Endothelial cell of umbilical vein (primary cell): ENCODE measurements at regions not wholly inside any gene's neighbourhood (a gene's known extent, or its start where the extent isn't known, plus 50 kb on each side); places are given as distances from the start of the nearest gene placed in this dataset.

Experiments used
- BruUV-seq: library from RNA; stranded (reverse); fragments of 400-500 nt; replicated peaks from 2 replicates; lab custom pipeline; 2021; lab: Mats Ljungman, UMichigan
- CTCF ChIA-PET: fragments of 300-600, 350-600 bp; sonication (Branson Sonifier 250); formaldehyde crosslinking; loops from one replicate; lab custom pipeline; 2021; ENCODE audit warnings: antibody characterized with exemption, inconsistent platforms; lab: Charles Lee
- POLR2A ChIA-PET: fragments of 300-600, 350-600 bp; sonication (Branson Sonifier 250); formaldehyde crosslinking; loops from one replicate; lab custom pipeline; 2021; ENCODE audit warnings: antibody characterized with exemption, inconsistent platforms; lab: Charles Lee
- DNase-seq: peaks from one replicate; pipeline ENCODE4 v3.0.0-alpha.2; 2011; ENCODE audit warnings: low read depth, low spot score
- FAIRE-seq: peaks from 2 replicates; lab custom pipeline; 2011; peaks lifted over from hg19 to GRCh38; lab: Jason Lieb, UNC
- H2AFZ ChIP-seq: 2 replicates; pipeline ENCODE4 v1.6.0; 2012; ENCODE audit warnings: low read depth, low read length, control low read depth, inconsistent platforms
- H3K27ac ChIP-seq: 2 replicates; pipeline ENCODE4 v1.5.1; 2011; ENCODE audit warnings: low read depth, mild to moderate bottlenecking, control low read depth, low read length, moderate library complexity; ENCODE audit not compliant: insufficient read depth
- H3K27me3 ChIP-seq, 2 experiments: 2 replicates each; pipeline versions ENCODE4 v1.6.0 to v1.6.1; 2011; ENCODE audit warnings: low read length in 2 of 2, mixed read lengths in 1 of 2; ENCODE audit not compliant: control insufficient read depth in 2 of 2, insufficient read depth in 2 of 2
- H3K36me3 ChIP-seq, 2 experiments: 2 replicates in 1 of 2; 3 replicates in 1 of 2; pipeline ENCODE4 v1.5.1; 2011; ENCODE audit warnings: low read length in 2 of 2, mild to moderate bottlenecking in 1 of 2, moderate library complexity in 1 of 2; ENCODE audit not compliant: control insufficient read depth in 2 of 2, insufficient read depth in 2 of 2; ENCODE audit errors: extremely low read depth in 1 of 2
- H3K4me1 ChIP-seq: 3 replicates; pipeline ENCODE4 v1.5.1; 2011; ENCODE audit warnings: mild to moderate bottlenecking, low read length; ENCODE audit not compliant: control insufficient read depth, insufficient read depth; ENCODE audit errors: extremely low read depth
- H3K4me2 ChIP-seq: 2 replicates; pipeline ENCODE4 v1.6.1; 2011; ENCODE audit warnings: low read length, control low read depth, mixed read lengths; ENCODE audit not compliant: insufficient read depth
- H3K4me3 ChIP-seq, 3 experiments: fragments of 200-600 bp in 1 of 3; sonication (generic), shearing (Covaris generic) in 1 of 3; replicated peaks in 1 of 3; 2 replicates each; pipeline ENCODE4 v1.5.1; 2011 to 2016; ENCODE audit warnings: control low read depth in 3 of 3, low read length in 3 of 3, mild to moderate bottlenecking in 2 of 3, inconsistent platforms in 1 of 3, low read depth in 1 of 3, moderate library complexity in 1 of 3; ENCODE audit not compliant: insufficient read depth in 1 of 3
- H3K79me2 ChIP-seq: 2 replicates; pipeline ENCODE4 v1.6.0; 2012; ENCODE audit warnings: low read length, inconsistent platforms; ENCODE audit not compliant: control insufficient read depth, insufficient read depth
- H3K9ac ChIP-seq: replicated peaks from 2 replicates; pipeline ENCODE3; 2011; ENCODE audit warnings: low read length, control low read depth; ENCODE audit not compliant: insufficient read depth; ENCODE audit errors: extremely low read depth
- H3K9me1 ChIP-seq: replicated peaks from 3 replicates; pipeline ENCODE4 v1.6.0; 2011; ENCODE audit warnings: mild to moderate bottlenecking, low read length; ENCODE audit not compliant: control insufficient read depth, insufficient read depth; ENCODE audit errors: extremely low read depth
- H3K9me3 ChIP-seq: replicated peaks from 2 replicates; pipeline ENCODE4 v1.5.1; 2012; ENCODE audit warnings: low read length, inconsistent platforms; ENCODE audit not compliant: control insufficient read depth, insufficient read depth
- H4K20me1 ChIP-seq: replicated peaks from 2 replicates; pipeline ENCODE3; 2011; ENCODE audit warnings: mild to moderate bottlenecking, low read length; ENCODE audit not compliant: control insufficient read depth, insufficient read depth; ENCODE audit errors: extremely low read depth
- EZH2 ChIP-seq: IDR thresholded peaks from 2 replicates; pipeline ENCODE4 v1.6.1; 2012; ENCODE audit warnings: borderline replicate concordance, low read depth, mild to moderate bottlenecking, moderate library complexity, low read length, inconsistent platforms; ENCODE audit not compliant: severe bottlenecking
- FOS ChIP-seq: IDR thresholded peaks from 2 replicates; pipeline ENCODE4 v1.6.1; 2011; ENCODE audit warnings: mild to moderate bottlenecking, low read length, moderate library complexity, borderline replicate concordance; ENCODE audit not compliant: insufficient read depth
- GATA2 ChIP-seq: IDR thresholded peaks from 2 replicates; pipeline ENCODE4 v1.7.0; 2011; ENCODE audit warnings: low read depth, mild to moderate bottlenecking, moderate library complexity, mixed read lengths, low read length; ENCODE audit not compliant: insufficient read length, insufficient read depth
- JUN ChIP-seq: IDR thresholded peaks from 2 replicates; pipeline ENCODE4 v1.6.1; 2011; ENCODE audit warnings: borderline replicate concordance, low read depth; ENCODE audit not compliant: insufficient read length, insufficient read depth
- MYC ChIP-seq: IDR thresholded peaks from one replicate; pipeline ENCODE4 v1.6.1; 2011; ENCODE audit warnings: mild to moderate bottlenecking, low read depth, low read length
- POLR2A ChIP-seq: IDR thresholded peaks from 2 replicates; pipeline ENCODE4 v1.6.1; 2012; ENCODE audit warnings: low read depth, mild to moderate bottlenecking, control low read depth, low read length
- POLR2AphosphoS5 ChIP-seq: IDR thresholded peaks from 2 replicates; pipeline ENCODE4 v1.6.1; 2012; ENCODE audit warnings: low read depth, mild to moderate bottlenecking, control low read depth, low read length, moderate library complexity; ENCODE audit not compliant: insufficient read depth
- dilution Hi-C: fragments of 300-500 bp; cut with MboI; formaldehyde crosslinking; loops from one replicate; pipeline ENCODE4 v1.15.0; 2019; ENCODE audit warnings: low sequenced_read_pairs; ENCODE audit not compliant: extremely low pct_ligation_motif_present
- intact Hi-C: fragments of 100-400 bp; cut with micrococcal nuclease; formaldehyde crosslinking; loops from one replicate; pipeline ENCODE4 v1.10.0; 2022
- TF ChIP-seq, protein P1 (sequence below): IDR thresholded peaks from 2 replicates; pipeline ENCODE4 v1.6.1; 2011; ENCODE audit not compliant: insufficient read depth, insufficient read length
- TF ChIP-seq, protein P2 (sequence below), 2 donors: IDR thresholded peaks; 1 replicate in 1 of 2; 2 replicates in 1 of 2; pipeline ENCODE4 v1.5.1; 2011; ENCODE audit warnings: low read length in 2 of 2, mild to moderate bottlenecking in 2 of 2, moderate library complexity in 2 of 2, control low read depth in 1 of 2, inconsistent platforms in 1 of 2, low read depth in 1 of 2; ENCODE audit not compliant: insufficient read depth in 1 of 2; ENCODE audit errors: extremely low read depth in 1 of 2

DNA sequence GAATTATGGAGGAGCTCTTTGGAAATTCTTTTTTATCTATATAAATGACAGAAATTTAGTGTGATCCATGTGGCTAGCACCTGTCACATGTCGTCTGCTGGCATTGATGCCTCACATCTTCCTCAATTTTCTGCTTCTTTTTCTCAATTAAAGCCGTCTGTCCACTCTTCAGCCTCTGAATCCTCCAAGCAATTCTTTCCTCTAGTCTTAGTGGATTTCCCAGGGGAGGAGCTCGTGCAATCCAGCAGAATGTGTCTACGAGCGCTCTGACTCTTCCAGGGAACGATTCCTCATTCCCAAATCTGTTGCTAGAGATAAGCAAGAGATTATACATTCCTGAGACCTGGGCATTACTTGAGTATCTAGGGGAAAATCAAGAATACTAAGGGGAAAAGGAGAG, 176.6 kb downstream of the EMP1 start:
- CTCF ChIA-PET: interaction anchor here (1.2 to 4.3 kb wide), 2 partner anchors 11 kb away, joined by 3 to 48 read pairs; no protein-coding TSS in a partner anchor
- dilution Hi-C loops: no loop called here

More for the DNA sequence above, 176.6 kb downstream of the EMP1 start:
- Histone ChIP-seq H3K4me1 (no peaks in the 10 kb centered on the region), H3K36me3 (no peaks in the 10 kb centered on the region), H3K27ac (no peak overlapping the region), H3K9ac (no peak overlapping the region), H3K27me3 (peaks cover 0 to 2% of the 10 kb centered on the region in 2 experiments), H3K9me1 (no peaks in the 10 kb centered on the region), H2AFZ (no peak overlapping the region), H3K9me3 (no peaks in the 10 kb centered on the region), H3K79me2 (no peaks in the 10 kb centered on the region), H4K20me1 (no peaks in the 10 kb centered on the region), H3K4me2 (no peak overlapping the region), H3K4me3 (no peak overlapping the region)
- no peak for DNase-seq
- TF ChIP-seq, protein P1, sequence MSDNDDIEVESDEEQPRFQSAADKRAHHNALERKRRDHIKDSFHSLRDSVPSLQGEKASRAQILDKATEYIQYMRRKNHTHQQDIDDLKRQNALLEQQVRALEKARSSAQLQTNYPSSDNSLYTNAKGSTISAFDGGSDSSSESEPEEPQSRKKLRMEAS: no peak
- no peak for TF ChIP-seq POLR2A
- TF ChIP-seq FOS: no peak
- TF ChIP-seq JUN: no peak
- TF ChIP-seq EZH2: no peak
- TF ChIP-seq GATA2: no peak
- TF ChIP-seq MYC: no peak
- TF ChIP-seq, protein P2, sequence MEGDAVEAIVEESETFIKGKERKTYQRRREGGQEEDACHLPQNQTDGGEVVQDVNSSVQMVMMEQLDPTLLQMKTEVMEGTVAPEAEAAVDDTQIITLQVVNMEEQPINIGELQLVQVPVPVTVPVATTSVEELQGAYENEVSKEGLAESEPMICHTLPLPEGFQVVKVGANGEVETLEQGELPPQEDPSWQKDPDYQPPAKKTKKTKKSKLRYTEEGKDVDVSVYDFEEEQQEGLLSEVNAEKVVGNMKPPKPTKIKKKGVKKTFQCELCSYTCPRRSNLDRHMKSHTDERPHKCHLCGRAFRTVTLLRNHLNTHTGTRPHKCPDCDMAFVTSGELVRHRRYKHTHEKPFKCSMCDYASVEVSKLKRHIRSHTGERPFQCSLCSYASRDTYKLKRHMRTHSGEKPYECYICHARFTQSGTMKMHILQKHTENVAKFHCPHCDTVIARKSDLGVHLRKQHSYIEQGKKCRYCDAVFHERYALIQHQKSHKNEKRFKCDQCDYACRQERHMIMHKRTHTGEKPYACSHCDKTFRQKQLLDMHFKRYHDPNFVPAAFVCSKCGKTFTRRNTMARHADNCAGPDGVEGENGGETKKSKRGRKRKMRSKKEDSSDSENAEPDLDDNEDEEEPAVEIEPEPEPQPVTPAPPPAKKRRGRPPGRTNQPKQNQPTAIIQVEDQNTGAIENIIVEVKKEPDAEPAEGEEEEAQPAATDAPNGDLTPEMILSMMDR (IDR thresholded peaks at IDR 0.05; ENCODE audit: extremely low read depth in 1 of 2, insufficient read depth in 1 of 2, low read depth in 1 of 2, low read length in 2 of 2): no peak
- no peak for TF ChIP-seq POLR2AphosphoS5
- BruUV-seq: no TSS peak
- no peak for FAIRE-seq
- POLR2A ChIA-PET: no interaction called here
- intact Hi-C loops: no loop called here
